Cardiac fibroblast (primary cell): ENCODE measurements at regions not wholly inside any gene's neighbourhood (a gene's known extent, or its start where the extent isn't known, plus 50 kb on each side); places are given as distances from the start of the nearest gene placed in this dataset.
A peak's percentile ranks its signal among the peaks of the same experiment; 100 is the strongest.

Experiments used
- DNase-seq, 2 donors: peaks; one replicate each; pipeline versions ENCODE4 v3.0.0 to v3.0.0-alpha.2; 2010; ENCODE audit warnings: low read depth in 2 of 2
- H3K4me3 ChIP-seq, 2 donors: replicated peaks in 1 of 2; 1 replicate in 1 of 2; 2 replicates in 1 of 2; pipeline ENCODE4 v1.5.1; 2011; ENCODE audit warnings: low read depth in 2 of 2, low read length in 2 of 2, mild to moderate bottlenecking in 2 of 2, moderate library complexity in 1 of 2
- TF ChIP-seq, protein P1 (sequence below): IDR thresholded peaks from one replicate; pipeline ENCODE4 v1.5.1; 2011; ENCODE audit warnings: low read depth, mild to moderate bottlenecking, low read length, inconsistent platforms

DNA sequence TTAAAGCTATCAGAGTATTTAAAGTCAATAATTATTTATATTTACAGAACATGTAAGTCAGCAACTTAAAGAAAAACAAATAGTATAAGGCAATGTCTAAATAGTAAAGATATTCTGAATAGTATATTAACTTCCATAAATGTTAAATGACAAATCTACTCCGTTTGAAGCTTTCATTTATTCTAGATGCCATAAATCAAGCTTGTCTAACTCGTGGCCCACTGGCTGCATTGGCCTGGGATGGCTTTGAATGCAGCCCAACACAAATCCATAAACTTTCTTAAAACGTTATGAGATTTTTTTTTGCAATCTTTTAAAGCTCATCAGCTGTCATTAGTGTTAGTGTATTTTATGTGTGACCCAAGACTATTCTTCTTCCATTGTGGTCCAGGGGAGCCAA, 1117.1 kb upstream of the PCDH9 start:
- TF ChIP-seq, protein P1, sequence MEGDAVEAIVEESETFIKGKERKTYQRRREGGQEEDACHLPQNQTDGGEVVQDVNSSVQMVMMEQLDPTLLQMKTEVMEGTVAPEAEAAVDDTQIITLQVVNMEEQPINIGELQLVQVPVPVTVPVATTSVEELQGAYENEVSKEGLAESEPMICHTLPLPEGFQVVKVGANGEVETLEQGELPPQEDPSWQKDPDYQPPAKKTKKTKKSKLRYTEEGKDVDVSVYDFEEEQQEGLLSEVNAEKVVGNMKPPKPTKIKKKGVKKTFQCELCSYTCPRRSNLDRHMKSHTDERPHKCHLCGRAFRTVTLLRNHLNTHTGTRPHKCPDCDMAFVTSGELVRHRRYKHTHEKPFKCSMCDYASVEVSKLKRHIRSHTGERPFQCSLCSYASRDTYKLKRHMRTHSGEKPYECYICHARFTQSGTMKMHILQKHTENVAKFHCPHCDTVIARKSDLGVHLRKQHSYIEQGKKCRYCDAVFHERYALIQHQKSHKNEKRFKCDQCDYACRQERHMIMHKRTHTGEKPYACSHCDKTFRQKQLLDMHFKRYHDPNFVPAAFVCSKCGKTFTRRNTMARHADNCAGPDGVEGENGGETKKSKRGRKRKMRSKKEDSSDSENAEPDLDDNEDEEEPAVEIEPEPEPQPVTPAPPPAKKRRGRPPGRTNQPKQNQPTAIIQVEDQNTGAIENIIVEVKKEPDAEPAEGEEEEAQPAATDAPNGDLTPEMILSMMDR = no peak
- no peak overlapping the region for H3K4me3 ChIP-seq
- no peak for DNase-seq

DNA sequence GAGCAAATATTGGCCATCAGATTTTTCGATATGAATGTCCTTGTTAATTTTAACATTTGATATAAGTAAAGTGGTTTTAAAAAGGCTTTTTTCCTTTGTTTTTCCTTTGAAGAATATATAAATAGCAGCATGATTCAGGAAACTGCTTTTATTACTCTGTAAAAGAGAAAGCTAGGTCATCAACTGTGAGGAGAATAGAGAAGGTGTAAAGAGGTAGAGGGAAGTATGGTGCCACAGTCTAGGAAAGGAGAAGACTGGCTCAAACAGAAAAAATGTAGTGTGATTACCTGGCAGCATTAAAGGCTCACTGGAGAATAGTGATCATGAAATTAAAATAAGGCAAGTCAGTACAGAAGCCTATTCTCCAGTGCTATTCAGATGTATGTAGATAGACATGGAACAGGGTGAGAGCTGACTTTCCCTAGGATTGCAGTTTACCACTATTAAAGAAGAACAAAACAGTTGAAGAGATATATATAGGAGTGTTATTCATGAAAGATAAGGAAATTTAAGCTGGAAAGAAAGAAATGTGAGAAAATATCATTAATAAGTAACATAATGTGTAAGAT, 1115.9 kb upstream of the PCDH9 start:
- TF ChIP-seq, protein P1 = no peak
- H3K4me3 ChIP-seq = no peak overlapping the region
- no peak for DNase-seq

DNA sequence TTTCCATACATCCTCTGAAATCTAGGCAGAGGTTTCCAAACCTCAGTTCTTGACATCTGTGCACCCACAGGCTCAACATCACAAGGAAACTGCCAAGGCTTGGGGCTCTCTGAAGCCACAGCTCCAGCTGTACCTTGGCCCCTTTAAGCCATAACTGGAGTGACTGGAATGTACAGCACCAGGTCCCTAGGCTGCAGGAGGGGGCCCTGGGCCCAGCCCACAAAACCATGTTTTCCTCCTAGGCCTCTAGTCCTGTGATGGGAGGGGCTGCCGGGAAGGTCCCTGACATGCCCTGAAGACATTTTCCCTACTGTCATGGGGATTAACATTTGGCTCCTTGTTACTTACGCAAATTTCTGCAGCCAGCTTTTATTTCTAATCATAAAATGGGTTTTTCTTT, 1093.0 kb upstream of the PCDH9 start:
- no peak for DNase-seq
- TF ChIP-seq, protein P1 = no peak
- no peak overlapping the region for H3K4me3 ChIP-seq

DNA sequence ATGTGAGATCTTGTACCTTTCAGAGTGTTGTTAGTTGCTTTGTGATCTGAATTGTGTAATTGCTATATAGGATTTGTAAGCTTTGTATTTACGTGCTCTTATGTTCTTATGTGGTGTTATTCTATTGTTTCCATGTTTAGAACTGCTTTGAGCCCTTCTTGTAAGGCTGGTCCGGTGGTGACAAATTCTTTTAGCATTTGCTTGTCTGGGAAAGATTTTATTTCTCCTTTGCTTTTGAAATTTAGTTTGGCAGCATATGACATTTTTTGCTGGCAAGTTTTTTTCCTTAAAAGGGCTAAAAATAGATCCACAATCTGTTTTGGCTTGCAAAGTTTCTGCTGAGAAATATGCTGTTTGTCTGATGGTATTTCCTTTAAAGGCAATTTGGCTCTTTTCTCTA, 1089.2 kb upstream of the PCDH9 start:
- TF ChIP-seq, protein P1 = no peak
- no peak for DNase-seq
- no peak overlapping the region for H3K4me3 ChIP-seq

DNA sequence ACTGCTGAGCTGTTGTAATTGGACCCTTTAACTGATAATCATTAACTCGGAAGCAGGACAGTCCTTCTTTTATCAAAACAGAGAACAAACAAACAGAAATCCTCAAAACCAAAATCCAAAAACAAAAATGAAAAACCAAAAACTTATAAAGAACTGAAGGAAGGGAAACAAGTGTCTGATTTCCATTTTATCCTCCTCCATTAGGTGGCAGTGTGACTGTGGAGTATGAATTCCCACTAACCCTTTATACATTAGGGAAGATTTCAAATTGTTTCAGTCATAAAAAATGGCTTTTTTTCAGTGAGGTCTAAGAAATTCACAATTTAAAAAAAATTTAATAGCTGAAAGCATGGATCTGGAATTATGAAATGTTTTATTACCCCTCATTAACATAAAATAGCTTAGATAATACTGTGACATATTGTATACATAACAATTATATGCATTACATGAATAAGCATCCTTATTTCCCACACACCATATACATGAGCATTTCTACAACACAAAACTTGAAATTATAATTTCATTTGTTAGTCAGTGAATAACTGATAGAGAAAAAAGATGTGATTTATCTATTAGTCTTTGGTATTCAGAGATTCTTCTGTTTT, 1074.3 kb upstream of the PCDH9 start:
- no peak overlapping the region for H3K4me3 ChIP-seq
- TF ChIP-seq, protein P1 = peak; percentile 26
- DNase-seq = peak; percentile 8 to 10

DNA sequence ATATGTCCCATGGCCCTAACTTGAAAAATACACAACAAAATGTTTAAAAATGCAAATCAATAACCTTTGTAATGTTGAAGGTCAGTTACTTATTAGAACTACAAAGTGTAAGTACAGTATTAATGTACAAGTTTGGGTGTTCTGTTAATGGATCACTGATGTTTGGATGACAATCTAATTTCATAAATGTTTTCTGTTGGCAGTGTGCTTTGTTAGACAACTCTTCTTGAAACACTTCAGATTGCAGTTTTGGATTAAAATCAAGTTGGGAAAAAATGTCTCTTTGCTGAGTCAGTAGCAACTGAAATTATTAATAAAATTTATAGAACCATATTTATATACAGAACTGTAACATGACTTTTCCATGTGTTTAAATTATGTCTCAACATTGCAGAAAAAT, 1063.5 kb upstream of the PCDH9 start:
- no peak overlapping the region for H3K4me3 ChIP-seq
- DNase-seq = no peak
- TF ChIP-seq, protein P1 = no peak

DNA sequence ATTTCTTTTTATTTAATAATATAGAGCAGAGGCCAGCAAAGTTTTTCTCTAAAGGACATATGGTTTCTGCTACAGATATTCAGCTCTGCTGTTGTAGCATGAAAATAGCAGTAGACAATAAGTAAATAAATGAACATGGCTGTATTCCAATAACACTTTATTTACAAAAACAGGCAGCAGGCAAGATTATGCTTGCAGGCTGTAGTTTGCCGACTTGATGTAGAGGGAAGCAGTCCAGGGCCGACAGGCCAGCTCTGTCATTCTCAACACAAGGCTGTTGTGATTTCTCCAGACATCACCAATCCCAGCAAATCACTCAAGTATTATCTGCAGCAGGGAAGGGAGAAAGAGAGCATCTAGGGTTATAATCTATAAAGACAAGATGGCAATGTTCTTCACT, 1062.5 kb upstream of the PCDH9 start:
- TF ChIP-seq, protein P1 = no peak
- no peak for DNase-seq
- no peak overlapping the region for H3K4me3 ChIP-seq
